ENCODE measurements at regions not wholly inside any gene's neighbourhood (a gene's known extent, or its start where the extent isn't known, plus 50 kb on each side); places are given as distances from the start of the nearest gene placed in this dataset.

DNA sequence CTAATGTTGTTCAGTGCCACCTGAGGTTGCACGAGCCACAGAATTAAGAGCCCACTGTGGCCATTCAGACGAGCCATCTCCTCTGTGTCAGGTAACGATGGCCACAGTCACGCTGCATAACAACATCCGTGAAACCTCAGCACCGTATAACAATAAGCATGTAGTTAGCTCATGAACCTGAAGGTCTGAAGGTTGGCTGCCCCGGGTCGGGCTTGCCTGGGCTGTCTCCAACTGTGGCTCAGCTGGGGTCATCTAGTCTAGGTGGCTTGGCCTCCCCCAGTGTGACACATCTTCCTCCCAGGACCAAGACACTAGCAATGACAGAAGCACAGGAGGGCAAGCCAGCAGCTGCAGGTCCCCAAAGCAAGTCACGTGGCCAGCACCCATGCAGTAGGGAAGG lies 258.0 kb downstream of the GLI2 start:
- no peak overlapping the region for H3K4me2 ChIP-seq (ENCODE audit: low read length, poor library complexity, severe bottlenecking)
- no peak overlapping the region for H2BK12ac ChIP-seq (ENCODE audit: low read length in 2 of 2)
- H3K36me3 ChIP-seq (ENCODE audit: control insufficient read depth in 1 of 2, insufficient read depth in 2 of 2, low read depth in 1 of 2, low read length in 2 of 2): peaks cover 22 to 34% of the 10 kb centered on the region in 2 experiments
- H3K23ac ChIP-seq (ENCODE audit: low read length in 2 of 2): no peak overlapping the region
- H3K27ac ChIP-seq (ENCODE audit: low read length, poor library complexity, severe bottlenecking): no peak overlapping the region
- no peak overlapping the region for H3K4ac ChIP-seq (ENCODE audit: low read depth in 1 of 2, low read length in 2 of 2)
- no peak overlapping the region for H2AFZ ChIP-seq (ENCODE audit: low read depth, low read length)
- no peak overlapping the region for H2BK15ac ChIP-seq (ENCODE audit: low read depth, poor library complexity, severe bottlenecking)
- H2BK120ac ChIP-seq (ENCODE audit: low read depth, low read length): no peak overlapping the region
- H2AK5ac ChIP-seq (ENCODE audit: low read length, severe bottlenecking): no peak overlapping the region
- no peaks in the 10 kb centered on the region for H3K27me3 ChIP-seq (ENCODE audit: control insufficient read depth in 1 of 2, insufficient read depth in 1 of 2, low read length in 2 of 2)
- H4K91ac ChIP-seq (ENCODE audit: low read length): no peak overlapping the region
- WGBS: 83% methylated on average over 9 of the region's 9 CpGs
- no peak overlapping the region for H3K9ac ChIP-seq (ENCODE audit: low read length)
- H3K9me3 ChIP-seq (ENCODE audit: control insufficient read depth, low read length): no peaks in the 10 kb centered on the region
- H2BK5ac ChIP-seq (ENCODE audit: low read depth, low read length, poor library complexity, severe bottlenecking): no peak overlapping the region
- H3K4me1 ChIP-seq (ENCODE audit: control insufficient read depth, insufficient read depth, low read depth, low read length): peaks cover 15% of the 10 kb centered on the region
- no peak overlapping the region for H3K4me3 ChIP-seq (ENCODE audit: insufficient read depth in 1 of 2, low read depth in 1 of 2, low read length in 2 of 2)
- peaks cover 2% of the 10 kb centered on the region for H3K79me1 ChIP-seq (replicated peaks; ENCODE audit: low read length, poor library complexity, severe bottlenecking)
- DNase-seq: no peak
- no peak overlapping the region for H3K14ac ChIP-seq (ENCODE audit: low read length in 2 of 2)
- no peak overlapping the region for H3K18ac ChIP-seq (ENCODE audit: low read depth in 1 of 2, low read length in 2 of 2)
- H4K8ac ChIP-seq (ENCODE audit: low read length): no peak overlapping the region

GRCh38 chr2:120994301-120994995 lies 258.8 kb downstream of the GLI2 start:
- no peak overlapping the region for H2AK5ac ChIP-seq (ENCODE audit: low read length, severe bottlenecking)
- H3K18ac ChIP-seq (ENCODE audit: low read depth in 1 of 2, low read length in 2 of 2): no peak overlapping the region
- H3K9ac ChIP-seq (ENCODE audit: low read length): no peak overlapping the region
- 97% methylated on average over 14 of the region's 14 CpGs for WGBS
- H2BK5ac ChIP-seq (ENCODE audit: low read depth, low read length, poor library complexity, severe bottlenecking): no peak overlapping the region
- peaks cover 2% of the 10 kb centered on the region for H3K79me1 ChIP-seq (replicated peaks; ENCODE audit: low read length, poor library complexity, severe bottlenecking)
- no peak overlapping the region for H3K4me2 ChIP-seq (ENCODE audit: low read length, poor library complexity, severe bottlenecking)
- no peak overlapping the region for H3K4me3 ChIP-seq (ENCODE audit: insufficient read depth in 1 of 2, low read depth in 1 of 2, low read length in 2 of 2)
- DNase-seq: no peak
- no peak overlapping the region for H2BK120ac ChIP-seq (ENCODE audit: low read depth, low read length)
- H3K4ac ChIP-seq (ENCODE audit: low read depth in 1 of 2, low read length in 2 of 2): no peak overlapping the region
- no peaks in the 10 kb centered on the region for H3K27me3 ChIP-seq (ENCODE audit: control insufficient read depth in 1 of 2, insufficient read depth in 1 of 2, low read length in 2 of 2)
- H4K91ac ChIP-seq (ENCODE audit: low read length): no peak overlapping the region
- H3K36me3 ChIP-seq (ENCODE audit: control insufficient read depth in 1 of 2, insufficient read depth in 2 of 2, low read depth in 1 of 2, low read length in 2 of 2): peaks cover 17 to 26% of the 10 kb centered on the region in 2 experiments
- H2BK15ac ChIP-seq (ENCODE audit: low read depth, poor library complexity, severe bottlenecking): no peak overlapping the region
- H2AFZ ChIP-seq (ENCODE audit: low read depth, low read length): no peak overlapping the region
- H3K4me1 ChIP-seq (ENCODE audit: control insufficient read depth, insufficient read depth, low read depth, low read length): peaks cover 15% of the 10 kb centered on the region
- no peak overlapping the region for H3K27ac ChIP-seq (ENCODE audit: low read length, poor library complexity, severe bottlenecking)
- H3K23ac ChIP-seq (ENCODE audit: low read length in 2 of 2): no peak overlapping the region
- no peak overlapping the region for H4K8ac ChIP-seq (ENCODE audit: low read length)
- no peaks in the 10 kb centered on the region for H3K9me3 ChIP-seq (ENCODE audit: control insufficient read depth, low read length)
- H3K14ac ChIP-seq (ENCODE audit: low read length in 2 of 2): no peak overlapping the region
- H2BK12ac ChIP-seq (ENCODE audit: low read length in 2 of 2): no peak overlapping the region

- H2BK120ac ChIP-seq (ENCODE audit: low read depth, low read length): no peak overlapping the region
- WGBS: 98% methylated on average over 7 of the region's 7 CpGs
- H3K9me3 ChIP-seq (ENCODE audit: control insufficient read depth, low read length): no peaks in the 10 kb centered on the region
- H3K18ac ChIP-seq (ENCODE audit: low read depth in 1 of 2, low read length in 2 of 2): no peak overlapping the region
- no peak overlapping the region for H3K4me2 ChIP-seq (ENCODE audit: low read length, poor library complexity, severe bottlenecking)
- H3K23ac ChIP-seq (ENCODE audit: low read length in 2 of 2): no peak overlapping the region
- peaks cover 15% of the 10 kb centered on the region for H3K4me1 ChIP-seq (ENCODE audit: control insufficient read depth, insufficient read depth, low read depth, low read length)
- H2AK5ac ChIP-seq (ENCODE audit: low read length, severe bottlenecking): no peak overlapping the region
- H3K27me3 ChIP-seq (ENCODE audit: control insufficient read depth in 1 of 2, insufficient read depth in 1 of 2, low read length in 2 of 2): no peaks in the 10 kb centered on the region
- H2BK12ac ChIP-seq (ENCODE audit: low read length in 2 of 2): no peak overlapping the region
- H3K27ac ChIP-seq (ENCODE audit: low read length, poor library complexity, severe bottlenecking): no peak overlapping the region
- no peak overlapping the region for H4K91ac ChIP-seq (ENCODE audit: low read length)
- H3K14ac ChIP-seq (ENCODE audit: low read length in 2 of 2): no peak overlapping the region
- H3K4me3 ChIP-seq (ENCODE audit: insufficient read depth in 1 of 2, low read depth in 1 of 2, low read length in 2 of 2): no peak overlapping the region
- no peak for DNase-seq
- no peak overlapping the region for H4K8ac ChIP-seq (ENCODE audit: low read length)
- peaks cover 1% of the 10 kb centered on the region for H3K79me1 ChIP-seq (replicated peaks; ENCODE audit: low read length, poor library complexity, severe bottlenecking)
- peaks cover 17 to 19% of the 10 kb centered on the region in 2 experiments for H3K36me3 ChIP-seq (ENCODE audit: control insufficient read depth in 1 of 2, insufficient read depth in 2 of 2, low read depth in 1 of 2, low read length in 2 of 2)
- H3K4ac ChIP-seq (ENCODE audit: low read depth in 1 of 2, low read length in 2 of 2): no peak overlapping the region
- H2AFZ ChIP-seq (ENCODE audit: low read depth, low read length): no peak overlapping the region
- no peak overlapping the region for H3K9ac ChIP-seq (ENCODE audit: low read length)
- peak overlapping the region; percentile 4 for H2BK5ac ChIP-seq (ENCODE audit: low read depth, low read length, poor library complexity, severe bottlenecking)
- no peak overlapping the region for H2BK15ac ChIP-seq (ENCODE audit: low read depth, poor library complexity, severe bottlenecking)
These were observed 259.5 kb downstream of the GLI2 start for GRCh38 chr2:120995152-120995551.

DNA sequence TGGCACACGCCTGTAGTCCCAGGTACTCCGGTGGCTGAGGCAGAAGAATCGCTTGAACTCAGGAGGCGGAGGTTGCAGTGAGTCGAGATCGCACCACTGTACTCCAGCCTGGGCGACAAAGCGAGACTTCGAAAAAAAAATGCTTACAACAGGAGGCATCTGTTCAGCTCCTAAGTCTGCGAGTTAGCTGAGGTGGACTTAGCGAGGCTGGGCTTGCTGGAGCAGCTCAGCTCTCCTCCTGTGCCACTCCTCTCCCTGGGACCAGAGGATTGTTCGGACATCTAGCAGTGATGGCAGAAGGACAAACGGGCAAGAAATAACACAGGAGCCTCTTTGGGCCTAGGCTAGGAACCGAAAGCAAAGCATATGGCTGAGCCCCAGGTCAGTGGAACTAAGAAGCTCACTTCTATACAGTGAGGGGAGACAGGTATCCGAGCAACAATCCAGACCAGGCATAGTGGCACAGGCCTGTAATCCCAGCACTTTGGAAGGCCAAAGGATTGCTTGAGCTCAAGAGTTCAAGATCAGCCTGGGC lies 260.1 kb downstream of the GLI2 start:
- H2AK5ac ChIP-seq (ENCODE audit: low read length, severe bottlenecking): no peak overlapping the region
- no peak overlapping the region for H2BK5ac ChIP-seq (ENCODE audit: low read depth, low read length, poor library complexity, severe bottlenecking)
- no peaks in the 10 kb centered on the region for H3K9me3 ChIP-seq (ENCODE audit: control insufficient read depth, low read length)
- no peaks in the 10 kb centered on the region for H3K27me3 ChIP-seq (ENCODE audit: control insufficient read depth in 1 of 2, insufficient read depth in 1 of 2, low read length in 2 of 2)
- no peak overlapping the region for H4K8ac ChIP-seq (ENCODE audit: low read length)
- H2BK12ac ChIP-seq (ENCODE audit: low read length in 2 of 2): no peak overlapping the region
- no peak overlapping the region for H2BK15ac ChIP-seq (ENCODE audit: low read depth, poor library complexity, severe bottlenecking)
- H3K9ac ChIP-seq (ENCODE audit: low read length): no peak overlapping the region
- H3K4ac ChIP-seq (ENCODE audit: low read depth in 1 of 2, low read length in 2 of 2): no peak overlapping the region
- WGBS: 96% methylated on average over 15 of the region's 15 CpGs
- H3K4me3 ChIP-seq (ENCODE audit: insufficient read depth in 1 of 2, low read depth in 1 of 2, low read length in 2 of 2): no peak overlapping the region
- no peak for DNase-seq
- H3K36me3 ChIP-seq (ENCODE audit: control insufficient read depth in 1 of 2, insufficient read depth in 2 of 2, low read depth in 1 of 2, low read length in 2 of 2): peaks cover 12 to 13% of the 10 kb centered on the region in 2 experiments
- no peak overlapping the region for H3K18ac ChIP-seq (ENCODE audit: low read depth in 1 of 2, low read length in 2 of 2)
- peaks cover 15% of the 10 kb centered on the region for H3K4me1 ChIP-seq (ENCODE audit: control insufficient read depth, insufficient read depth, low read depth, low read length)
- H3K23ac ChIP-seq (ENCODE audit: low read length in 2 of 2): no peak overlapping the region
- H3K79me1 ChIP-seq (replicated peaks; ENCODE audit: low read length, poor library complexity, severe bottlenecking): no peaks in the 10 kb centered on the region
- no peak overlapping the region for H3K4me2 ChIP-seq (ENCODE audit: low read length, poor library complexity, severe bottlenecking)
- H4K91ac ChIP-seq (ENCODE audit: low read length): no peak overlapping the region
- H2BK120ac ChIP-seq (ENCODE audit: low read depth, low read length): no peak overlapping the region
- no peak overlapping the region for H2AFZ ChIP-seq (ENCODE audit: low read depth, low read length)
- no peak overlapping the region for H3K14ac ChIP-seq (ENCODE audit: low read length in 2 of 2)
- H3K27ac ChIP-seq (ENCODE audit: low read length, poor library complexity, severe bottlenecking): no peak overlapping the region

Measured in mesenchymal stem cell (in vitro differentiated cells and primary cell).